LNCaP clone FGC (cell line): ENCODE measurements at regions not wholly inside any gene's neighbourhood (a gene's known extent, or its start where the extent isn't known, plus 50 kb on each side); places are given as distances from the start of the nearest gene placed in this dataset.

Experiments used
- DNase-seq: peaks from one replicate; pipeline ENCODE4 v3.0.0-alpha.2; 2011; ENCODE audit warnings: low read depth
- H3K4me3 ChIP-seq: 2 replicates; pipeline ENCODE4 v1.5.1; 2011; ENCODE audit warnings: mild to moderate bottlenecking, low read depth, low read length, control low read depth
- TF ChIP-seq, protein P1 (sequence below): IDR thresholded peaks from 2 replicates; pipeline ENCODE4 v1.5.1; 2012; ENCODE audit warnings: mild to moderate bottlenecking; ENCODE audit not compliant: control insufficient read depth, insufficient read depth; ENCODE audit errors: extremely low read depth

DNA sequence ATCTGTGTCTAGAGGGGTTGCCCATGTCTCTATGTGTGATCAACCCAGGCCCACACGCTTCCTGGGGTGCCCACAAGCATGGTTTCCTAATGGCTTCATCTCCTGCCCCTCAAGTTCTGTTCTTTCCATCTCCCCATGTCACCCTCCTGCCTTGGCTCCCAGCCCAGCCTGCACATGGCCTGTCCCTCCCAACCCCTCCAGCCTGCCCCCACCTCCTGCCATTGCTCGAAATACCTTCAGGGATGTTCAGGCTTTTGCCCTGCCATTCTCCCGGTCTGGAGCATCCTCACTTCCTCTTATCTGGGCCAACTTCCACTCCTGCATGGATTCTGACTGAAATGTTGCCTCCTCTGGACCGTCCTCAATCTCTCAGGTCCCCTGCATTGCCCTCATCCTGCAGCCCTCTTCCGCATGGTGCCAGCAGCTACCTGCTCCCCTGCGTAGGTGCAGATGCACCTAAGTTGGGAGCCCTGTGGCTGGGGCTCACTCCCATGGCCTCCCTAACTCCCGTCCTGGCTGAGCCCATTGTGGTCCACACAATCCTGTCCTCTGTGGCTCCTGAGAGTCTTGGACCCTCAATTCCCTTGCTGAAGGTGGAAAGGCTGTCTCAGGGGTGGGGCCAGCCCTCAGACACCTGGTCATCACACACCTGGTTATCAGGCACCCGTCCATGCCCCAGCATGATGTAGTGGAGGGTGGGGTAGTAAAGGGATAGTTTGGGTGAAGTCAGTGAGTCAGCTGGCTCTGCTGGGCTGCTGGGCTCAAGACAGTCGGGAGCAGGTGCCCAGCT is 152.1 kb downstream of the URI1 start:
- TF ChIP-seq, protein P1, sequence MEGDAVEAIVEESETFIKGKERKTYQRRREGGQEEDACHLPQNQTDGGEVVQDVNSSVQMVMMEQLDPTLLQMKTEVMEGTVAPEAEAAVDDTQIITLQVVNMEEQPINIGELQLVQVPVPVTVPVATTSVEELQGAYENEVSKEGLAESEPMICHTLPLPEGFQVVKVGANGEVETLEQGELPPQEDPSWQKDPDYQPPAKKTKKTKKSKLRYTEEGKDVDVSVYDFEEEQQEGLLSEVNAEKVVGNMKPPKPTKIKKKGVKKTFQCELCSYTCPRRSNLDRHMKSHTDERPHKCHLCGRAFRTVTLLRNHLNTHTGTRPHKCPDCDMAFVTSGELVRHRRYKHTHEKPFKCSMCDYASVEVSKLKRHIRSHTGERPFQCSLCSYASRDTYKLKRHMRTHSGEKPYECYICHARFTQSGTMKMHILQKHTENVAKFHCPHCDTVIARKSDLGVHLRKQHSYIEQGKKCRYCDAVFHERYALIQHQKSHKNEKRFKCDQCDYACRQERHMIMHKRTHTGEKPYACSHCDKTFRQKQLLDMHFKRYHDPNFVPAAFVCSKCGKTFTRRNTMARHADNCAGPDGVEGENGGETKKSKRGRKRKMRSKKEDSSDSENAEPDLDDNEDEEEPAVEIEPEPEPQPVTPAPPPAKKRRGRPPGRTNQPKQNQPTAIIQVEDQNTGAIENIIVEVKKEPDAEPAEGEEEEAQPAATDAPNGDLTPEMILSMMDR, result no peak
- H3K4me3 ChIP-seq, result no peak overlapping the region
- DNase-seq, result no peak

DNA sequence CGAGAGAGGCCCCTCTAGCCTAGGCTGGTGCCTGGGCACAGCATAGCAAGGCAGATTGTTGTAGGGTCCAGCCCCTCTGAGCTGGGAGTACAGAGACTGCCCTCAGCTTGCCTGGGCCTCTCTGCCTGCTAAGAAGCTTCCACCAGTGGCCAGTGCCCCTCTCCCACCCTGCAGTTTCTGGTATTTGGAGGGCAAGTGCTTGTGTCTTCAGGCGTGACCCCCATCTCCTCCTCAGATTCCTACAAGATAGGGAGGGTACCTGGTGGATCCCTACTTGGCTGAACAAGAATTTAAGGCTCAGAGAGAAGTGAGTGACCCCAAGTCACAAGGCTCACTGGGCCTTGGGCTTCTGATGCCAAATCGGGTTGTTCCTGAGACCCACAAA is 152.7 kb downstream of the URI1 start:
- TF ChIP-seq, protein P1, result no peak

DNA sequence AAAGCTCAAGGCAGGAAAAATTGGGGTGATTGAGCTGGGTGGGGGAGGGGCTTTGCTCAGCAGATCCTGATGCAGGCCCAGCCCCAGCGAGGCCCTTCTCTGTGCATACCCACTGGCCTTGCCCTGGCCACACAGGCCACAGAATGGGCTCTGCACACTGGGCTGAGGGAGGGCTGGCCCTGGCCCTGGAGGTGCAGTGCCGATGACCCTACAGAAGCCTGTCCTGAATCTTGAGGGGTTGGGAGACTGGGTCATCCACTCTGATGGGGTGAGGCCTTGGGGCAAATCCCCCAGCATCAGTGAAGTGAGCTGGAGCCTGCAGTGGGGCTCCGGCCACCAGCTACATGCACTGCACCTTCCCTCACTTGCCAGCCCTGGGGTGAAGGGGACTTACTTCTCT is 153.1 kb downstream of the URI1 start:
- TF ChIP-seq, protein P1, result no peak
- no peak for DNase-seq

More for the DNA sequence above, 152.7 kb downstream of the URI1 start:
- no peak overlapping the region for H3K4me3 ChIP-seq
- DNase-seq, result no peak

DNA sequence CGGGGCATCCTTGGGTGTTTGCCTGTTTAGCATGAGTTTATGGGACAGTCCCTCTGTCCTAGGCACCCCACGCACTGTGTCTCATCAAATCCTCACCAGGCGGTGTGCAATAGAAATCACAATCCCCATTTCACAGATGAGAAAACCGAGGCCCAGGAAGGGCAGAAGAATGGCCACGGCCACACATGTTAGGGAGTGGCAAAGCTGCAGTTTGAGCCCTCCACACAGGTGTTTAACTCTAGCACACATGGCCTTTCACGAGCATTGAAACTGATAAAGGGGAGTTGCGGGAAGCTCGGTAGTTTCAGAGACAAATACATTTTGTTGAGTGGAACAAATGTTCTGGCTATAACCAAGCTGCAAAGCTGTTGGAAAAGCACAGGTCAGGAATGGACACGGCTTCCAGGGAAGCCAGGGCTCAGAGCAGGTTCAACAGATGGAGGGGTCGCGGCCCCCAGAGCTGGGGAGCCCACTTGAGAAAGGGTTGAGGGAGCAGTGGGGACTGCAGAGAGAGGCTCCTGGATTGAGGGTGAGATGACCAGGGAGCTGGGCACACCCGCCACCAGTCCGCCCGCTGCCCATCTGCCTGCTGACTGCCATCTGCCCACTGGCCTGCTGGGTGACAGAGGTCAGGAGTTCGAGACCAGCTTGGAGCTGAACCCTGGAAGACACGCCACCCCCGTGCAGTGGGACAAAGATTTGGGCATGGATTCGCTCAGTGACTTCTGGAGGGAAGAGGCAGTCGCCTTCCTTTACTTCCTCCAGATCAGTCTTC is 154.7 kb downstream of the URI1 start:
- no peak overlapping the region for H3K4me3 ChIP-seq
- TF ChIP-seq, protein P1, result no peak
- DNase-seq, result no peak

More for the DNA sequence above, 153.1 kb downstream of the URI1 start:
- no peak overlapping the region for H3K4me3 ChIP-seq

DNA sequence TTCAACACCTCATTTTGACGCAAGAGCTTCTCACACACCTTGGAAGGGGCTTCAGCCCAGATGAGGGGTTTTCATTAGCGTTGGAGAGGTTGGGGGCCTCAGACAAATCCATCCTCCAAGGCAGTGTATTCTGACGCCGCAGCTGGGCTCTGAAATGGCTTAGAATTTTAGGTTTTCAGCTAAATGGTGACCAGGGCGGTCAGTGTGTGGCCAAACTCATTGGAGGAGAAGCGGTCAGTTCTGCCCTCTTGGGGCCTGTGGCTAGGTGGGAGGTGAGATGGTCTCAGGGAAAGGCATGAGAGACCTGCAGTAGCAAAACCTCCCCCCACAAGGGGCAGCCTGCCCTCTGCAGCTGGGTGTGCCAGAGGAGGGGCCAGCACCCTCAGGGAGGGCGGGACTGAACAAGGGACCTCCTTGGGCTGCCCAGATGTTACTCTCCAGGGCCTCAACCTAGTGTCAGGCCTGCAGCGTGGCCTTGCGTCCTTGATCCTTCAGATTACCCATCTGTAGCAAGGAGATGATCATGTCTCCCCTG is 155.8 kb downstream of the URI1 start:
- TF ChIP-seq, protein P1, result no peak
- no peak for DNase-seq

DNA sequence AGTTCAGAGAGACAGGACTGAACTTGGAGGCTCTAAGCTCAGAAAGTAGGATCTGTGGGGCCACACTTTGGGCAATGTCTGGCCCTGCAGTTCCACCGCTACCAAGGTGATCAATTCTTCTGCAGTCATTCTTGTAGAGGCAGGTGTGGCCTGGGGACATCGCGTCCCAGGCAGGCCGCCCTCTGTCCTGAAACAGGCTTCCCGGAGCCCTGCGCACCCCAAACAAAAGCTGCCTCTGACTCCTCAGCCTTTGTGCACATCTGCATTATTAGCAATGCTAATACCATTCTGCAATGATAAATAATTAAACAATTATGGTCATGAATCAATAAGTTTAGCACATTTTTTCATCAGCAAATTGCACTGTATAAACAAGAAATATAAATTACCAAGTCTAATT is 160.2 kb downstream of the URI1 start:
- H3K4me3 ChIP-seq, result no peak overlapping the region
- DNase-seq, result no peak
- TF ChIP-seq, protein P1, result no peak

More for the DNA sequence above, 155.8 kb downstream of the URI1 start:
- H3K4me3 ChIP-seq, result no peak overlapping the region
